CD4-positive, alpha-beta T cell treated with Interleukin-1 beta for 1 hour (primary cell): ENCODE measurements at regions not wholly inside any gene's neighbourhood (a gene's known extent, or its start where the extent isn't known, plus 50 kb on each side); places are given as distances from the start of the nearest gene placed in this dataset.

Experiments used
- DNase-seq, 2 donors: peaks; one replicate each; pipeline ENCODE4 v3.0.0-alpha.2; 2020 to 2022

- DNase-seq, result no peak
These were observed 251.5 kb downstream of the WDR11 start for GRCh38 chr10:121102706-121103105.

GRCh38 chr10:121104476-121105111 lies 253.4 kb downstream of the WDR11 start:
- no peak for DNase-seq

DNA sequence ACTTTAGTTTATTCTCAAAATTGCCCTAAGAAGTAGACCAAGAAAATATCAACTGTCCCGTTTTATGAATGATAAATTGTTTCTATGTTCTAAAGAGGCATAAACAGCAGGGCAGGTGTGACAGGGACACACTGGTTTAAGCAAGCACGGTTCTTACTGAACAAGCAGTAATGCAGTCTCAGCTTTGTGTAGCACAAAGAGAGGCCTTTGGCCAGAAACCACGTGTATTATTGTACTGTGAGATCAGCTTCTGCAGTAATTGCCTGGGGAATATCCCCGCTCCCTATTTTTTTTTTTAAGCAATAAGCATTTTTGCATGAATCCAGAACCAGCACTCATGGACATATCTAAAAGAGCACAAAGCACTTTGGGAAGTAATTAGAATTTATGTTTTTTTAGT lies 255.4 kb downstream of the WDR11 start:
- no peak for DNase-seq

DNA sequence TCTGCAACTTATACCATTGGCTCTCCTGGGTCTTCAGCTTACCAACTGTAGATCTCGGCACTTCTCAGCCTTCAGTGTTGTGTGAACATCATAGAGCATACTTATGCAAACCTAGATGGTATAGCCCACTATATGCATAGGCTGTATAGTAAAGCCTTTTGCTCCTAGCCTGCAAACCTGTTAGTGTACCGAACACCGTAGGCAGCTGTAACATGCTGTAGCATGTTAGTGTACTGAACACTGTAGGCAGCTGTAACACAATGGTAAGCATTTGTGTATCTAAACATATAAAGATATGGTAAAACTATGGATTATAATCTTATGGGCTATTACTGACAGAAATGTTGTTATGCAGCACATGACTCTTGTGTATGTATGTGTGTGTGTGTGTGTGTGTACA lies 256.9 kb downstream of the WDR11 start:
- DNase-seq, result no peak

GRCh38 chr10:121110369-121110768 lies 259.2 kb downstream of the WDR11 start:
- no peak for DNase-seq

DNA sequence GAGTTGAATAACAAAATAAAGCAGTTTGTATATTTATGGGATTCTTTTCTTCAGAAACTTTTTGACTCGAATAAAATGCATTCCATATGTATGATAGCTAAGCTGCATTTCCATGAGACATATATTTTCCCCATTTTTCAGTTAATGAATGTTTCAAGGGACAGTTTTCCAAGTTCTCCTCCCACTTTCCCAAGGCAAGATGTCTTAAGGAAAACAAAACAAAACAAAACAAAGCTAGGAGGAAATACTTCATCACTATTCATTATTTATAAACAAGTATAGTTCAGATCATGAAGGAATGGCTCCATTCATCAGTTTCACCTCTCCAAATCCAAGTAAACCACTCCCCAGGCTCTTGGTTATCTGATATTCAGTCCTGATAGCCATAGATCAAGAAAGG lies 261.0 kb downstream of the WDR11 start:
- DNase-seq, result no peak

DNA sequence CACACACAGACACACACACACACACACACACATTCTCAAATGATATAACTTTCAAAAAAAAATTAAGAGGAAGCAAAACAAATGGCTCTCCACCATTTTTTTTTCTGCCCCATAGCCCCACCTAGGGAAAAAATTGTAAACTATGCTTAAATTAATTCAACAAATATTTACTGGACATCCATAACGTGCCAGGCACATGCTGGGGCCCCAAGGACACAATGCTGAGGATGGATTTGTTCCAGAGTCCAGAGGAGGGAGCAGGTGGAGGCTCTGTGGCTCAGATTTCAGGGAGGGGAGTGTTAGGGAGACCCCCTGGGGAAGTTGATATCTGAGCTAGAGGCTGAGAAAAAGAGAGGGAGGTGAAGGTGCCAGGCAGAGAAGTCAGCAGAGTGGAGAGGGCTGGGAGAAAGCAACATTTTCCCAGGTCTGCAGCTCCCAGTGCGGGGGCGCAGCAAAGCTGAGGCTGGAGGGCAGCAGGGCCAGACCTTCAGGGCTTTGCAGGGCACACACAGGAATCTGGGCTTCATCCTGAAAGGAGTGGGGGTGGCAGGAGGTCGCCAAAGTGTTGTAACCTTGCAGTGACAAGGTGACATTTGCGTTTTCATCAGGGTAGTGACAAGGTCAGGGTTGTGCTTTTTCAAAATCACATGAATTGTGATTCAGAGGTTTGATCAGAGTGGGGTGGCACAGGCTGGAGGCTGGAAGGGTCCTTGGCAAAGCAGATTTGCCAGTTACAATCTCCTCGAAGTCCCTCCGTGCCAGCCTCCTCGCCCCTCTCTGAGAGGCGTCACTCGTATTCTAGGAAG lies 261.6 kb downstream of the WDR11 start:
- DNase-seq, result no peak

GRCh38 chr10:121113385-121113696 lies 262.2 kb downstream of the WDR11 start:
- no peak for DNase-seq

- no peak for DNase-seq
These were observed 262.7 kb downstream of the WDR11 start for GRCh38 chr10:121113911-121114310.

DNA sequence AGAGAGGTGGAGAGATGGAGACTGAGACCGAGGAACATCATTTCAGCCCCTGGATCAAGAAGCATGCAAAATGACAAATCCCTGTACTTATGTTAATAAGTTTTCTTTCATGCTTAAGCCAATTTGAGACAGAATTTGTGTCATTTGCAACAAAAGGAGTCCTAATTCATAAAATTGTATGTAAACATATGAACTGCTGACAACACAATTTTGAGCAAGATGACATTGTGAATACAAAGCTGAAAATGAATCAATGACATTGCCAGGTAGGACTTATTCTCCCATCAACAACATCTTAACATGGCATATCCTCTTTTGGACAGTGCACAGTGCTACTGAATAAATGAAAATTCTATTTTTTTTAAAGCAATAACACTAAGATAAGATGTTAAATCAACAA lies 264.0 kb downstream of the WDR11 start:
- no peak for DNase-seq

- DNase-seq, result no peak
These were observed 270.3 kb downstream of the WDR11 start for GRCh38 chr10:121121462-121121861.

DNA sequence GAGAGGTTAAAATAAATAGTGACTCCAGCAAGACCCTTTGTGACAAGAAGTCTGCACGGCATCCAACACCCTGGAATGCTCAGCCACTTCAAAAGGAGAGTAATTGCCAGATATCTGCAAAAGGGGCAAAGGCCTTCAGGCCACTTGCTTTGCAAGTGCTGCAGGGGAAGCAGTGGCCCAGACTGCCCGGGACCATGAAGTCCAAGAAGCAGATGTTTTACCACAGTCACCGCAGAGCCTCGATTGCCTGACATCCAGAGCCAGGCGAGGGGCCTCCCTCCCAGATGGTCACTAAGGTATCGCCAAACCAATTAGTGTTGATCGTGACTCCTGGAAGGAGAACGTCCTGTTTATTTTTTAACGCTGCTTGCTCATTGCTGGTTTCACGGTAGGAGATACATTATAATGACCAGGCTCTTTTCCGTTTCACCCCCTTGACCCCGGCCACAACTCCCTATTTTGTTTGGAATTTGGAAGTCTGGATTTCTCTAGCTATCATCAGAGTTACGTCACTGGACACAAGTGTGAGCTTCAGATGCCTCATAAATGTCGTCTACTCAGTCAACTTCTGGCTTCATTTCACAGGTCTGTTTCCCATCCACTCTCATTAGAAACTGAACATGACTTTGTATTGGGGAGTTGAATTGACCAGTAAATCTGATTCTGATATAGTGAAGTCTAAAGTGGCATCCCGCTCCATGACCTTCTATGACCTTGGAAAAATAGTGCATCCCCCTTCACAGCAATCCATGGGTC lies 276.2 kb downstream of the WDR11 start:
- no peak for DNase-seq

DNA sequence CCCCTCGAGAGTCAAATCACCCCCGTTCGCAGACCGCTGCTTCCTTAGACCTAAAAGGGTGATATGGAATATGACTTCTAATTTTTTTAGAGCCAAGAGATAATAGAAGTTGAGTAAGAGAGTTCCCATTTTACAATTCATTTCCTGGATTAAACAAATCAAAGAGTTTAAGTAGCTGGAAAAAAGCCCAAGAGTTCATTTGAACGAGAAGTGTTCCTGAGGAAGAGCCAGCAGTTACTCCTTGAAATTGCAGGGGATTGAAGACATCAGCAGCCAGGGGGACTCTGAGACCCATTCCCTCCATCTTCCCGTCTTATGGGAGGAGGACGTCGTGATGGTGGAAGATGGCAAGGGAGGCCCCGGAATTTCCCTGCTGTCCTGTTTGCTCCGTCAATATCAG lies 277.0 kb downstream of the WDR11 start:
- no peak for DNase-seq

DNA sequence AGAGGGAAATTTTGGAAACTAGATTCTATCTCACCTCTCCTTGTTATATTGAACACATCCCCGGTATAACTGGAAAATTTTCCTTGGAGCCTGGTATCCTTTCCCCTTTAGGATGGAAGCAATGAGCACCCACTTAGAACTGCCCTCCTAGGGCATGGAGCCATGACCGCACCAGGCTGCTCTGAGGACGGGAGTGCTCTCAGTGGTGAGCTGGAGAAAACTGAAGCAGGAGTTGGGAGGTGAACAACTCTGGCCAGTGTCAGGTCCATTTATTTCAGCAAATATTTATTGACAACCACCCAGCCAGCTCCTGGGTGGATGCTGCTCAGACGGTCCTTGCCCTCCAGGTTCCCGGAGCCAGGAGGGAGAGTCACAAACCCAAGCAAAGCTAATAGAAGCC lies 278.1 kb downstream of the WDR11 start:
- no peak for DNase-seq

DNA sequence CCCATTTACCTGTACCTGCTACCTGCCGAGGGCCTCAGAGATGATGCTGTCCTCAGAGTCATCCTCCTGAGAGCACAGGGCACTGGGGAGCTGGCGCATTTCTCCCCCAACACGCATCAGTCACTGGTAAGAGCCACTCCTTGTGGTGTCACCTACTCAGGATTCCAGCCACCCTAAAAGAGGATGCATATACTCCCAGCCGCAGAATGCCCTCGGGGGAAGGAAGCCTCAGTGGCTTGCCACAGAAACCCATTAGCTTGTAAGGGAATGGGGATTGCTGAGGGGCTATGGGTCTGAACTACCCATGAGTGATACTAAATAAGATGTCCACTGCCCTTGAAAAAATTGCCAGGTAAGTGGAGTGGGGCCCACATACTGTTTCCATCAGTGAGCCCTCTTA lies 279.2 kb downstream of the WDR11 start:
- no peak for DNase-seq

- no peak for DNase-seq
These were observed 279.9 kb downstream of the WDR11 start for GRCh38 chr10:121131014-121131413.

GRCh38 chr10:121131426-121132265 lies 280.5 kb downstream of the WDR11 start:
- no peak for DNase-seq

DNA sequence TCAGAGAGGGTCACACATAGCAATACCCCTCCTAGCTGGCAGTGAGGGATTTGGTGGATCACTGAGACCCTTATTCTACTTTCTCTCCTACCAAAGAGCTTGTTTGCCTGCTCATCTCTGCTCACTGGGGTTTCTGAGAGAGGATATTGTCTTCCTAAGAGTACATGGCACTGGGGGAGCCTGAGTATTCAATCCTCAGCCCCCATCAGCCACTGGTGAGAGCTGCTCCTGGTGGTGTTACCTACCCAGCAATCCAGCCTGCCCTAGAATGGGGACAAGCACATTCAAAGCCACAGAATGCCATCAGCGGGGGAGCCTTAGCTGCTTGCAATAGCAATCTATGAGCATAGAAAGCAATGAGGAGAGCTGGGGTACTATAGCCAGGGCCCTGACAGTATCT lies 281.1 kb downstream of the WDR11 start:
- DNase-seq, result no peak

- DNase-seq, result no peak
These were observed 282.7 kb downstream of the WDR11 start for GRCh38 chr10:121133901-121134300.

DNA sequence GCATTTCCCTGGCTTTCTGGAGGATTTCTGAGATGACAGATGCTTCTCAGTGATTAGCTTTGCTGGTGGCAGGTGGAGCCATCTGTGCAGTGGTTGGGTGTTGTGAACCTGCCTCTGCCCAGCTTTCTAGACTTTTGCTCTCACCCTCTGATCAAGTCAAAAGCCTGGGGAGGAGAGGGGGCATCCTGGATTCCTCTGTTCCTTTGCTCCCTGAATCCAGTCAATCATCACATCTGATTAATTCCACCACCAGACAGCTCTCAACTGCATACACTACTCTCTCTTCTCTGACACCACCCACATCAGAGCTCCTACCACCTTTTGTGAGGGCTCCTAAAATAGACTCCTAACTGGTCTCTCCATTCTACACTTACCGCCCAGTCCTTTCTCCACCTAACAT lies 283.5 kb downstream of the WDR11 start:
- DNase-seq, result no peak

- no peak for DNase-seq
These were observed 284.4 kb downstream of the WDR11 start for GRCh38 chr10:121135512-121135911.

DNA sequence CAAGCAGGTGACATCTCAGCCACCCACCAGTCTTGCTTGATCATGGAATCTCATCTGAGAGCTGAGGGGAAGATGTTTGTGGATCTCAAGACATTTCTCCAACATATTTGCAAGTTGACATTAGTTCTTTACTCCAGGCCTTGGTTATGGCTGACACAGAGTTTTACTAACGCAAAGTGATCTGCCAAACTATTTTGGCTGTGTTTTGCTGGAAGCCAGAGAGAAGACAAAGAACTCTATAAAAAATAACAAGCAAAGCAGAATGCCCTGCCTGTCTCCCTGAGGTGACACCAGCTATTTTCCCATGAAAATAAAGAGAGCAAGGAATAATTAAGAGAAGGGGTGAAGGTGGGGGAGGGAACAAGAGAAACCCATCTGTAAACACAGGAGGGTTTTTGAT lies 286.4 kb downstream of the WDR11 start:
- DNase-seq, result no peak
